Large intestine (tissue), 3 donors: ENCODE measurements at regions not wholly inside any gene's neighbourhood (a gene's known extent, or its start where the extent isn't known, plus 50 kb on each side); places are given as distances from the start of the nearest gene placed in this dataset.
"Not testable (repeated sequence)": the region's sequence is repeated elsewhere in the genome, so short reads cannot be mapped to it uniquely, and the experiment has no call there.

Experiments used
- DNase-seq, 2 donors: peaks; one replicate each; pipeline versions ENCODE4 v3.0.0 to v3.0.0-alpha.2; 2013
- H3K27ac ChIP-seq: one replicate; pipeline ENCODE4 v1.5.1; 2013; ENCODE audit warnings: low read length
- H3K27me3 ChIP-seq: 2 replicates; pipeline ENCODE4 v1.6.1; 2013; ENCODE audit warnings: low read length; ENCODE audit not compliant: control insufficient read depth, insufficient read depth
- H3K36me3 ChIP-seq: 2 replicates; pipeline ENCODE4 v1.6.1; 2013; ENCODE audit warnings: low read length; ENCODE audit not compliant: control insufficient read depth, insufficient read depth
- H3K4me1 ChIP-seq: one replicate; pipeline ENCODE4 v1.6.1; 2013; ENCODE audit warnings: low read length; ENCODE audit not compliant: control insufficient read depth, insufficient read depth
- H3K4me3 ChIP-seq: one replicate; pipeline ENCODE4 v1.5.1; 2013; ENCODE audit warnings: low read length
- H3K9me3 ChIP-seq: one replicate; pipeline ENCODE4 v1.6.1; 2013; ENCODE audit warnings: mild to moderate bottlenecking, low read depth, low read length, moderate library complexity; ENCODE audit not compliant: control insufficient read depth
- WGBS: methylation state at CpG from one replicate; pipeline ENCODE4 v1.1.5; 2013; ENCODE audit warnings: low lambda C conversion rate; ENCODE audit not compliant: insufficient coverage; 5-methylcytosine and 5-hydroxymethylcytosine counted together

DNA sequence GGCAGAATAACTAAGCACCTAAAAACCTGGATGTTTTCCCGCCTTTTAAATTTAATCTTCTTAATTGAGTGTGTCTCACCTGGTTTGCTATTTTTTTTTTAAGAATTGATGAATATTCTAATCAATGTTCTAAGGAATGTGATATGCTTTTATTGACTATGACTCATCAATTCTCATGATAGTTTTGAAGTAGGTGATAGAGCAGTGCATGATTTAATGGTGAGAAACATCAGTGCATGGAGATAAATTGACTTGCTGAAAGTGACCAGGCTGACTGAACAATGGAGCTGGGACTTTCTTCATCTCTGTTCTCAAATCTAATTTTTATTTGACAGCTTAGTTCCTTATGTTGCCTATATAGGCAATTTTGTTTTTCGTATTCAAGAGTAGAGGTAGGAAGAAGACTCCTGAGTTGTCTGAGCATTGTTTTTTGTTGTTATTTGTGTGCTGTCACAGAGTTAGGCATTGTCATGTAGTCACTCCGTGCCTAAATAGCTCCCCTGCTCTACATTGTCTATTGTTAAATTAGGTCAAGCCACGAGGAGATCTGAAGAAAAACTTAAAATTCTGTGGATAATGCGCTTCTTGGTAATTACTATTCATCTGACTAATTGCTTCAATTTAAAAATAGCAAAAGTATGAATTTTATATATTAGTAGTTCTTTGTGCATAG, 59.0 kb upstream of the NUTM2F start:
- not testable (repeated sequence) for H3K4me3 ChIP-seq, H3K9me3 ChIP-seq, H3K4me1 ChIP-seq, H3K27ac ChIP-seq, DNase-seq, H3K36me3 ChIP-seq, H3K27me3 ChIP-seq
- WGBS: no CpG with 5 or more reads among the region's 5 CpGs

DNA sequence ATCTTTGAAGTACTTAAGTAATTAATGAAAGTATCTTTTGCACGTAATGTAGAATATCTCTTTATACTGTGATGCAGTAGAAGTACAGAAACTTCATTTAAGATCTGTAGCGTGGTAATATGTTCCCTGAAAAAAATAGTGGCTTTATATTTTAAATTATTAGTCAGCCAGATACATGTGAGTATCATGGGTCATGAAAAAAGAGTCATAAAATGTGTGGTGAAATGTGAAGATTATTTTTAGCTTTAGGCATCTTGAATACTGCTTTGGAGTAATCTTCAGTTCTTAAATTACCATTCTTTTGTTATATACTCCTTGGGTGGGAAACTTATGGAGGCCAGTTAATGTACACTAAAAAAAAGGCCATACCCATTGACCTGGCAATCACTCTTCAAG, 59.6 kb upstream of the NUTM2F start:
- not testable (repeated sequence) for H3K27ac ChIP-seq, H3K4me3 ChIP-seq, H3K9me3 ChIP-seq, H3K27me3 ChIP-seq, H3K36me3 ChIP-seq, H3K4me1 ChIP-seq, DNase-seq
- 100% methylated on average over 1 of the region's 2 CpGs for WGBS

DNA sequence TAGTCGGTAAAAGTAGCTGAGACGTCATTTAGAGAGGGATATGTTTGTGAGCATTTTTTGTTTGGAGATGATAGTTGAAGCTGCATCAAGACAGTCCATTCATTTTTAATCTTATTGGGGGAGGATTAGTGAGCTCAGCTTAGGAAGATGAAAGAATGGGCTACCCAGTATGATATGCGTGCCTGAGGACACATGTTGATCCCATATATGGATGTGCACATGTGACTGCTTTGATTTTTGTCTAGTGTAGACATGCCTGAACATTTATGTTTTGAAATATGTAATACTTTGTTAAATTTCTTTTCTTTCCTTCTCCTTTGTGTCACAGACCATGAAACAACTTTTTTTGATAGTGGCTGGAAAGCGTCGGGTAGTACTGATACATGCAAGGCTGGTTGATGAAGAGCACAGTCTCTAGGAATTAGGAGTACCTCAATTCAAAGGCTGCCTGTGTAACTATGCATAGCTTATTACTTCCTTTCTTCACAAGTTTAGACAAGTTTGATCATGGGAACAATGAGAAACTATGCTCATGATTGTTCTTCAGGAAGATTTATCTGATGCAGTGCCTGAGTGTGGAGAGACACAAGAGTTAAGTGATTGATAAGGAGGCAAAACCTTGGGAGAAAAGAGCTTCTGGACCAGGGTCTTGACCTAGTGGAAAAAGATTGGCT, 62.1 kb upstream of the NUTM2F start:
- H3K27ac ChIP-seq, H3K4me3 ChIP-seq, H3K36me3 ChIP-seq, H3K9me3 ChIP-seq, H3K4me1 ChIP-seq, H3K27me3 ChIP-seq, DNase-seq: not testable (repeated sequence)
- no CpG with 5 or more reads among the region's 5 CpGs for WGBS

DNA sequence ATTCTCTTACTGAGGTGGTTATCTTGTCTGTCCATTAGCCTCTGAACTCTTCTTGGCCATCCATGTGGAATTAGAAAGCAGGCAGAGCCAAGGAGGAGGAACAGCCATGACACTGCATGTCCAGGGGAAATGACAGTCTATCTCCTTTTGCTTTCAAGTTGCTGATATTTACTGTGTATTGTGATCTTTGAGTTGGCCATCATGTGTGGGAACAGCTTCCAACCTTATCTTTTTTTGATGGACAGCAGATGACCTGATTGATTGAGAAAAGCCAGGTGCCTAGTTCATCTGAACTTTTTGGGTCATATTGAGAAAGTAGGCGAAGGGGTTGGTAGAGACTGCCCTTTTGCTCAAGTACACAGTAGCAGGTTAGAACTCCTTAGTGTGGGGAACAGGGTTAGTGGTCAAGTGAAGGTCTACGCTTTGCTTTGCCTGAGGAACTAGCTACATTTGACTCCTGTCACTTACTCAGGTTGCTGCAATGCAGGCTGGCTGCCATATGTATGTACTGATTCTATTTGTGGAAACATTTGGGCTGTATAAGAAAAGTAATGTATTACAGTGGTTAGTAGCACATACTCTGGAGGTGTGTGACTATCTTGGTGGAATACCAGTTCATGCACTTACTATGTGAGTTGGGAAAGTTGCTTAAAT, 64.7 kb upstream of the NUTM2F start:
- H3K27me3 ChIP-seq, DNase-seq, H3K4me1 ChIP-seq, H3K27ac ChIP-seq, H3K36me3 ChIP-seq, H3K4me3 ChIP-seq, H3K9me3 ChIP-seq: not testable (repeated sequence)
- no CpG with 5 or more reads among the region's 2 CpGs for WGBS

DNA sequence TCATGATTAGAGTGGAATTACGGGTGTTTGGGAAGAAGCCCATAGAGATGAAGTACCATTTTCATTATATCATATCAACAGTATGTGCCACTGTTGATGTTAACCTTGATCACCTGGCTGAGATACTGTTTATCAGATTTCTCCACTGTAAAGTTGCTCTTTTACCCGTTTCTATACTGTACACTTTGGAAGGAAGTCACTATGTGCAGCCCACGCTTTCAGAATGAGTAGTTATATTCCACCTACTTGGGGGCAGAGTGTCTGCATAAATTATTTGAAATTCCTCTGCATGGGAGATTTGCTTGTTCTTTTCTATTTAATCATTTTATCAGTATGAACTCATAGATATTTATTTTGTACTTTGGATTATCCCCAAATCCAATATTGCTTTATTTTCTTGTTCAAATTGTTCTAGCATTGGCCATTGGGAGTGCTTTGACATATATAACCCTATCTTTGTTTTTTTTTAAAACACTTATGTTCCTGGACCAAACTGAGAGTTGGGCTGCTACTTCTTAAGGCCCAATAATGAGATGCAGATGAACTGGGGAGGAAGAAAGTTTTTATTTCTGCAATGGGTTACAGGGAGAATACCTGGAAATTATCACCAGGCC, 69.4 kb upstream of the NUTM2F start:
- not testable (repeated sequence) for DNase-seq, H3K36me3 ChIP-seq, H3K9me3 ChIP-seq, H3K27ac ChIP-seq, H3K27me3 ChIP-seq, H3K4me3 ChIP-seq, H3K4me1 ChIP-seq
- WGBS: no CpG with 5 or more reads among the region's 3 CpGs

DNA sequence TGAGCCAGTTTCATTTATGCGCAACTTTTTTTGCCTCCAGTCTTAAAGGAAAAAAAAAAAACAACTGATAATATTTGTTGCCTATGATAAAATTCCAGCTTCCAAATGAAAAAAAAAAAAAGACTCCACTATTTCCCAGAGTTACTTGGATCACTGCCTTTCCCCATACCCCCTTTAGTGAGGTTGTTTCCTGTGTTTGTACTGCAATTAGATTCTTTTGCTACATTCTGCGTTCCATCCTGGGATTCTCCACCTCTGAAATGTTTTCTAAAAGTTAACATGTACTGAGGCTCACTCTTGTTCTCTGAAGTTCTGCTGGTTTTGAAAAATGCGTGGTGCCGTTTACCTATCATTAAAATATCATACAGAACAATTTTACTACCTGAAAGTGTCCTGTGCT, 72.0 kb upstream of the NUTM2F start:
- not testable (repeated sequence) for DNase-seq, H3K27ac ChIP-seq, H3K4me3 ChIP-seq, H3K9me3 ChIP-seq, H3K4me1 ChIP-seq, H3K36me3 ChIP-seq, H3K27me3 ChIP-seq
- no CpG with 5 or more reads among the region's 4 CpGs for whole genome bisulfite sequencing

DNA sequence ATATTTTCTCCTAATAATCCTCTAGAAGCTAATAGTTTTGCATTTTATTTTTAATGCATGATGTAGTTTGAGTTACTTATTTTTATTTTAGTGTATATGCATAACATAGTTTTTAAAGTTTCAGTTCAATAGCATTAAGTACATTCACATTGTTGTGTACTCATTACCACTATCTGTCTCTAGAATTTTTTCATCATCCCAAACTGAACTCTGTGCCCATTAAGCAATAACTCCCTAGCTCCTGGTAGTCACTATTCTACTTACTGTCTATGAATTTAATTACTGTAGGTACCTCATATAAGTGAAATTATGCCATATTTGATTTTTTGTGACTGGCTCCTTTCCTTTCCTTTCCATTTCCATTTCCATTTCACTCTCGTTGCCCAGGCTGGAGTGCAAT, 74.4 kb upstream of the NUTM2F start:
- H3K4me3 ChIP-seq, H3K9me3 ChIP-seq, H3K27ac ChIP-seq, H3K4me1 ChIP-seq, DNase-seq, H3K36me3 ChIP-seq, H3K27me3 ChIP-seq: not testable (repeated sequence)
- WGBS: no CpG with 5 or more reads among the region's 1 CpG

DNA sequence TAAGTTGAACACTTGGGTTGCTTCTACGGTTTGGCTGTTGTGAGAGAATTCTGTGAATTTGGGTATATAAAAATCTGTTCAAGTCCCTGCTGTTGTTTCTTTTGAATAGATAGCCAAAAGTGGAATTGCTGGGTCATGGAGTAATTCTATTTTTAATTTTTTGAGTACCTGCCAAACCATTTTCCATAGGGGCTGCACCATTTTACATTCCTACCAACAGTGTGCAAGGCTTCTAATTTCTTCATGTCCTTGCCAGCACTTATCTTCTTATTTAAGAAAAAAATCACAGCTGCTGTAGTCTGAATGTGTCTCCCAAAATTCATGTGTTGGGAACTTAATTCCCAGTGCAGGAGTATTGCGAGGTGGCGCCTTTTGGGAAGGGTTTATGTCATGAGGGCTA, 75.1 kb upstream of the NUTM2F start:
- not testable (repeated sequence) for DNase-seq, H3K27ac ChIP-seq, H3K4me1 ChIP-seq, H3K4me3 ChIP-seq, H3K27me3 ChIP-seq, H3K9me3 ChIP-seq, H3K36me3 ChIP-seq
- no CpG with 5 or more reads among the region's 3 CpGs for WGBS

DNA sequence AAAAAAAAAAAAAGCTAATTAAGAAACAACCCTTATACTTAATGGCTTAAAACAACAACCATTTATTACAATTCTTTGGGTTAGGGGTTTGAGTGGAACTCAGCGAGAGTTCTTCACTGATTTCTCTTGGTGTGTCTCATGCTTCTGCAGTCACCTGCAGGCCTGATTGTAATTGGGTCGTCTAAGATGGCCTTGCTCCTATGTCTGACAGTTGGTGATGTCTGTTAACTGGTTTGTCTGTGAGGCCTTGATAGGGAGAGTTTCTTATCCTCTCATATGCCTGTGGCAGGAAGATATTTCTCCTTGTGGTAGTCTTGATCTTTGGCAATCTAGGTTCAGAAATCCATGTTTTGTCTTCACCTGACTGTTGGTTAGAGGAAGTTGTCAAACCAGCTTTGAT, 85.2 kb upstream of the NUTM2F start:
- H3K9me3 ChIP-seq, H3K4me3 ChIP-seq, H3K4me1 ChIP-seq, H3K27me3 ChIP-seq, H3K27ac ChIP-seq, H3K36me3 ChIP-seq: not testable (repeated sequence)
- no CpG with 5 or more reads among the region's 2 CpGs for WGBS
- peak in 1 of 2 donors; percentile 1 for DNase-seq

DNA sequence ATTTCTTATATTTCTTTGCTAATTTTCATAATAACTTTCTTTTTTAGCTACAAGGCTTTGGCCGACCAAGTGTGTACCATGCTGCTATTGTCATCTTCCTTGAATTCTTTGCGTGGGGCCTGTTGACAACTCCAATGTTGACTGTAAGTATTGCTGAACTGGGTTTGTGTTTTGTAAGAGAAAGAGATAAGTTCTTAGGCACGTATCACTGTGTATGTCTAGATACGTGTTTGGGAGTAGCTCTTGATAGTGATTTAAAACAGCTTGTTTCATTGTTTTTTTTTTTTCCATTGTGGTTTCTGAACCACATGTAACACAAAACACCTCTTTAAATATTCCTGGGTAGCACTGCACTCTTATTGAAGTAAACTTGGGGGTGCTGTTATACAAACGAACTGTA, 86.7 kb upstream of the NUTM2F start:
- WGBS: 100% methylated on average over 1 of the region's 5 CpGs
- not testable (repeated sequence) for DNase-seq, H3K4me3 ChIP-seq, H3K27ac ChIP-seq, H3K4me1 ChIP-seq, H3K27me3 ChIP-seq, H3K9me3 ChIP-seq, H3K36me3 ChIP-seq
